D721Med (cell line): ENCODE measurements at regions not wholly inside any gene's neighbourhood (a gene's known extent, or its start where the extent isn't known, plus 50 kb on each side); places are given as distances from the start of the nearest gene placed in this dataset.

Experiments used
- DNase-seq: peaks from one replicate; pipeline ENCODE4 v3.0.0; 2011; ENCODE audit warnings: low spot score; ENCODE audit not compliant: insufficient read length
- FAIRE-seq: peaks from 2 replicates; lab custom pipeline; 2011; peaks lifted over from hg19 to GRCh38; lab: Jason Lieb, UNC
- TF ChIP-seq, protein P1 (sequence below): IDR thresholded peaks from 2 replicates; pipeline ENCODE4 v1.5.1; 2012; ENCODE audit warnings: mild to moderate bottlenecking, control low read depth; ENCODE audit not compliant: insufficient read depth; ENCODE audit errors: missing control alignments

DNA sequence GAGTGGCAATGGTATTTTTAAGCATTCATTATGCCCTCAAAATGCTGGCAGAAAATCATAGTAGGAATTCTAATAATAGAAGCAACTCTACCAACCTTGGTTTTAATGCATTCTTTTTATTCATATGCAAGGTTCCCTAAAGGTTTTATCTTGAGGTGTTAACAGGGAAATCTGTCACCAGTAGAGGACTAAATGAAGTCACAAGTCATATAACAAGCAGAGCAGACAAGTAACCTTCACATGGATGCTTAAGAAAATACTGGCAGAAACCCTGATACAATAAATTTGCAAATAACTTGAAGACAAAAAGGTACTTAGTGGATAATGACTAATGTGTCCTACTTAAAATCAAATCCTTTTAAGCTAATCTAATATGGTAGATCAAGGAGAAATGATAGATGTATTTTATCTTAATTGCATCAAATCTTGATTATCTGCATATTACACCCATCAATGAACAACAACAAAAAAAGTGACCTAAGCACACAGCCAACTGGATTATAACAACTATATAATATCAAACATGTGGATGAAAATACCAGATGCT lies 73.3 kb downstream of the RFC3 start:
- TF ChIP-seq, protein P1, sequence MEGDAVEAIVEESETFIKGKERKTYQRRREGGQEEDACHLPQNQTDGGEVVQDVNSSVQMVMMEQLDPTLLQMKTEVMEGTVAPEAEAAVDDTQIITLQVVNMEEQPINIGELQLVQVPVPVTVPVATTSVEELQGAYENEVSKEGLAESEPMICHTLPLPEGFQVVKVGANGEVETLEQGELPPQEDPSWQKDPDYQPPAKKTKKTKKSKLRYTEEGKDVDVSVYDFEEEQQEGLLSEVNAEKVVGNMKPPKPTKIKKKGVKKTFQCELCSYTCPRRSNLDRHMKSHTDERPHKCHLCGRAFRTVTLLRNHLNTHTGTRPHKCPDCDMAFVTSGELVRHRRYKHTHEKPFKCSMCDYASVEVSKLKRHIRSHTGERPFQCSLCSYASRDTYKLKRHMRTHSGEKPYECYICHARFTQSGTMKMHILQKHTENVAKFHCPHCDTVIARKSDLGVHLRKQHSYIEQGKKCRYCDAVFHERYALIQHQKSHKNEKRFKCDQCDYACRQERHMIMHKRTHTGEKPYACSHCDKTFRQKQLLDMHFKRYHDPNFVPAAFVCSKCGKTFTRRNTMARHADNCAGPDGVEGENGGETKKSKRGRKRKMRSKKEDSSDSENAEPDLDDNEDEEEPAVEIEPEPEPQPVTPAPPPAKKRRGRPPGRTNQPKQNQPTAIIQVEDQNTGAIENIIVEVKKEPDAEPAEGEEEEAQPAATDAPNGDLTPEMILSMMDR: no peak
- FAIRE-seq (no peak), DNase-seq (no peak)

DNA sequence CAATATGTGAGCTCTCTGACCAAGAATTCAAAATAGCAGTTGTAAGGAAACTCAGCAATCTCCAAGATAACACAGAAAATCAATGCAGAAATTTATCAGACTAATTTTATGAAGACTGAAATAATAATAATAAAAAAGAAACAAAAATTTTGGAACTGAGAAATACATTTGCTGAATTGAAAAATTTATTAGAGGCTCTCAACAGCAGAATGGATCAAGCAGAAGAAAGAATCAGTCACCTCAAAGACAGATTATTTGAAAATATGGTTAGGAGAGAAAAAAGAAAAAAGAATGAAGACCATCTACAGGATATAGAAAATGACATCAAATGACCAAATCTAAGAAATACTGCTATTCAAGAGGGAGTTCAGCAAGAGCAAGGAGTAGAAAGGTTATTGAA lies 75.6 kb downstream of the RFC3 start:
- no peak for DNase-seq
- FAIRE-seq: no peak
- TF ChIP-seq, protein P1: no peak

DNA sequence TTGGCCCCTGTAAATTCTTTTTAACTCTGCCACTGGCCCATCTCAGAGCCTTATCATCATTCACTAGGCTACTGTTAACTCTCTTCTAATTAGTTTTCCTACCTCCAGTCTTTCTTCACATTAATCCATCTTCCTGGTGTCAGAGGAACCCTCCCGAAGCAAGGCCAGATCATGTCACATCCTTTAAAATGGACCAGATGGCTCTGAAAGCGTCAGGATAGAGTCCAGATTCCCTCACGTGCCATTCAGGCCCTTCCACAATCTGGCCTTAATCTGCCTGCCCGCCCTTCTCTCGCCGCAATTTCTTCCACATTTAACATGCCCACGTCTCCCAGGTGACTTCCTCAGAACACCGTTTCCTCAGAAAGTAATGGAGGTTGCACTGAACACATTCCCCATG lies 86.5 kb downstream of the RFC3 start:
- TF ChIP-seq, protein P1: no peak
- FAIRE-seq: no peak
- DNase-seq: no peak

DNA sequence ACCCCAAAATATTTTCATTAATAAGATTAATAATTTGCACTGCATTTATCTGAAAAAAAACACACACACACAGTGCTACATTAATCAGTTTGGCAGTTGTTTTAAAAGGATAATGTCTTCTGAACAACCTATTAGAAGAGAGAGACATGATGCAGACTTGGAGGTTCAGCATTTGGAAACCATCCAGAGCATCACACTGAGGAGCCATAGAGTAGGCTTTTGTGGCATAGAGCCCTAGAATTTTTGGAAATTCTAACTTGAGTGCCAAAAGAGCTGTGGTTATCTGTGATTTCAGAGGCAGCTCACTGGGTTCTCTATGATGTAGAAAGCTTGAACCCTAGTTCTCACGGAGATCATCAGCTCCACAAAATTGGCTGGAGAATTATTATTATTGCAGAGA lies 90.2 kb downstream of the RFC3 start:
- FAIRE-seq (no peak), DNase-seq (no peak)
- TF ChIP-seq, protein P1: no peak

DNA sequence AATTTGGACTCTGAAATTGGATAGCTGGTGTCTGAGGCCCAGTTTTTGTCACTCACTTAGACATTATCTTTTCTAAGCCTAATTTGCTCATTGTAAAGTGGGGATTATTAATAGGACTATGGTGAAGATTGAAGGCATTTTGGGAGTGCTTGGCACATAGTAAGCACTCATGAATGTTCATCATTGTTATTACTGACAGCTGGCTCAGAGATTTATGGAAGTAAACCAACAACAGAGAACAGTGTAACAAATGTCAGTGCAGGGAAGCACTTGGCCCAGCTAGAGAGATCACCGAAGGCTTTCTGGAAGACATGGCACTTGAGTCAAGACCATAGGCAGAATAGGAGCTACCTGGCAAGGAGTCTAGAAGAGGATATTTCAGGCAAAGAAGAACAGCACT lies 92.3 kb downstream of the RFC3 start:
- TF ChIP-seq, protein P1: no peak
- DNase-seq (no peak), FAIRE-seq (no peak)

DNA sequence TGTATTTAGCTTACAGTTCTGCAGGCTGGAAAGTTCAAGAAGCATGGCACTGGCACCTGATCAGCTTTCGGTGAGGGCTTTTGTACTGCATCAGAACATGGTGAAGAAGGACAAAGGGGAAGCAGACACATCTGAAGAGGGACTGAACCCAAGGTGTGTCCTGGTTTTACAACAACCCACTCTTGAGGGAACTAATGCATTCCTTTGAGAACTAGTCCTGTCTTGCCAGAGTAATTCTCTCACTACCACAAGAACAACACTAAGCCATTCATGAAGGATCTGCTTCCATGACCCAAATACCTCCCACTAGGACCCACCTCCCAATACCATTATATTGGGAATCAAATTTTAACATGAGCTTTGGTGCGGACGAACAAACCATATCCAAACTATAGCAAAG lies 93.6 kb downstream of the RFC3 start:
- FAIRE-seq (no peak), DNase-seq (no peak)
- TF ChIP-seq, protein P1: no peak

DNA sequence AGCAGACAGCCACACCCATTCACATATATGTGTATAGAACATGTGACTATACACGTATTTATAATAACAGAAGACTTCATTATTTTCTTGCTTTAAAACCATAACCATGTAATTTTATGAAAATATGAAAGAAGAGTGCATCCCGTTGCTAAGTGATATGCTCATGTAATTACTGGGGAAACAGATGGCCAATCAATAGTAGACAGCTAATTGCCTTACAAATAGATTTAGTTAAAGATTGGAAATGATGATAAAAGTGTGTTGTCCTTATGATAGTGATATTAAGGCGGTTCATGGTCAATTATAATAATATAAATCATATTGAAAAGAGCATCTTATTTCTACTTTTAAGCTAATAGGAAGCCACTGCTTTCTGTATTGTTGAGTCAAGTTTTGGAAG lies 95.9 kb downstream of the RFC3 start:
- no peak for FAIRE-seq
- TF ChIP-seq, protein P1: no peak
- DNase-seq: no peak
